HAP-1 (cell line): ENCODE measurements at regions not wholly inside any gene's neighbourhood (a gene's known extent, or its start where the extent isn't known, plus 50 kb on each side); places are given as distances from the start of the nearest gene placed in this dataset.
"Not testable (repeated sequence)": the region's sequence is repeated elsewhere in the genome, so short reads cannot be mapped to it uniquely, and the experiment has no call there.

Experiments used
- DNase-seq, 2 experiments: peaks; one replicate each; pipeline ENCODE4 v3.0.0-alpha.2; 2016 to 2020; ENCODE audit warnings: low spot score in 2 of 2
- H3K27me3 ChIP-seq: fragments of 250-450 bp; sonication (Bioruptor Pico); 2 replicates; pipeline ENCODE4 v1.5.1; 2020; ENCODE audit warnings: low read depth, mild to moderate bottlenecking, moderate library complexity
- H3K36me3 ChIP-seq: fragments of 250-450 bp; sonication (Bioruptor Pico); replicated peaks from 2 replicates; pipeline ENCODE4 v1.5.1; 2020; ENCODE audit warnings: mild to moderate bottlenecking
- H3K4me1 ChIP-seq: fragments of 250-450 bp; sonication (Bioruptor Pico); 2 replicates; pipeline ENCODE4 v1.5.1; 2020; ENCODE audit warnings: mild to moderate bottlenecking
- H3K4me3 ChIP-seq: fragments of 250-450 bp; sonication (Bioruptor Pico); 2 replicates; pipeline ENCODE4 v1.5.1; 2020; ENCODE audit warnings: mild to moderate bottlenecking, moderate library complexity
- H3K9me3 ChIP-seq: fragments of 250-450 bp; sonication (Bioruptor Pico); 2 replicates; pipeline ENCODE4 v1.5.1; 2020; ENCODE audit warnings: mild to moderate bottlenecking, moderate library complexity
- in situ Hi-C: fragments of 300-500 bp; cut with MboI; formaldehyde crosslinking; loops from 3 replicates; pipeline ENCODE4 v1.14.3; 2020; ENCODE audit warnings: low sequenced_read_pairs, inconsistent platforms, mixed read lengths

DNA sequence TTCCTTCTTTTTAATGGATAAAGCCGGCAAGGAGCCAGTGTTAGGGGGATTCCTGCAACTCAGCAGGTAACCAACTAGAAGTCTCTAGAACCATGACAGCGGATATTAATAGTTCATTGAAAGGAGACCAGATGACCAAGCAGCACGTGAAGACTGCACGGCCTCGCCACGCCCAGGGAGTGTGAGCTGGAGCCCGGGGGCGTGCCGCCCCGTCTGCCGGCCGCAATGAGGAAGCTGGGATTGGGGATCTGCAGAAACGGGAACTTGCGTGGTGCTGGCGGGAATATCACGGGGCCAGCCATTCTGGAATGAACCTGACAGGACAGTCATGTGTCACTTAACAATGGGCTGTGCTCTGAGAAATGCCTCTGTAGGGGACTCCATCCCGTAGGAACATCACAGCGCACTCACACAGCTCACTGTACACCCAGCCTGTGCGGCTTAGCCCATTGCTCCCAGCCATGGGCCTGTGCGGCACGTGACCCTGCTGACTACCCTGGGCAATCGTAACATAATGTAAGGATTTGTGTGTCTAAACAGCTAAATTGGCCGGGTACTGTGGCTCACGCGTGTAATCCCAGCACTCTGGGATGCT lies 4092.8 kb upstream of the TPTE start:
- DNase-seq, H3K4me3 ChIP-seq, H3K9me3 ChIP-seq, H3K4me1 ChIP-seq, in situ Hi-C loops, H3K36me3 ChIP-seq, H3K27me3 ChIP-seq: not testable (repeated sequence)

DNA sequence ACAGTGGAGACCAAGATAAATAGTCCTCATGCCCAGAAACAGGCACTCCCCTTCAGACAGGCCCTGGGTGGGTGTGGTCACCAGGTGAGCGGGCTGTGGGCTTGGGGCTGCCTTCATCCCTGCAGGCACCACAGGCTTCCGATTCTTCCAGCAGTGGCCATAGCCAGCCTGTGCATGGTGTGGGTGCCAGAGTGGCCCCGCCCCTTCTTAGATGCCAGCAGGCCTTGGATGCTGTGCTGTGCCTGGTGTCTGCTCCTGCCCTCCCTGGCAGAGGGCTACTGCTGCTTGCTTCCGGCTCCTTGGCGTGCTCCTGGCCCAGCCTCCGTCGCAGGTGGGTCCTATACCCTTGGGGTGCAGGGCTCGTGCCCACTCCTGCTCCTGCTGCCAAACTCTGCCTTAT lies 4091.5 kb upstream of the TPTE start:
- H3K27me3 ChIP-seq, H3K36me3 ChIP-seq, in situ Hi-C loops, DNase-seq, H3K4me1 ChIP-seq, H3K4me3 ChIP-seq, H3K9me3 ChIP-seq: not testable (repeated sequence)

DNA sequence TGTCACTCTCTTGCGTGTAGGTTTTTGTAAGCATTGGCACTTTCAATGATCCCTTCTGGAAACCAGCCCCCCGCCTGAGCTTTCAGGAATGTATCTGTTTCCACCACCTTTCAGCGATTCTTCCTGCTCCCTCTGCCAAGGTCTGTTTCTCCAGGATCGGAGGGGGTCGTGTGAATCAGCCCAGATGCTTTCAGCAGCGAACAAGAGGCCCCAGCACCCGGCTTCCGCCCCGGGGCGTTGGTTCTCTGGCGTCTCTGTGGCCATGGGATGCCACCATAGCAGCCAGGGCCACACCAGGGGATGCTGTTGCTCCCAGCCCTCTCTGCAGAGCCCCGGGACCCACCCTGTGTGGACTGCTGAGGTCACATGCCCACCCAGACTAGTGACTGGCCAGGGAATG lies 4088.2 kb upstream of the TPTE start:
- H3K27me3 ChIP-seq, DNase-seq, H3K4me1 ChIP-seq, H3K4me3 ChIP-seq, H3K9me3 ChIP-seq, in situ Hi-C loops, H3K36me3 ChIP-seq: not testable (repeated sequence)

DNA sequence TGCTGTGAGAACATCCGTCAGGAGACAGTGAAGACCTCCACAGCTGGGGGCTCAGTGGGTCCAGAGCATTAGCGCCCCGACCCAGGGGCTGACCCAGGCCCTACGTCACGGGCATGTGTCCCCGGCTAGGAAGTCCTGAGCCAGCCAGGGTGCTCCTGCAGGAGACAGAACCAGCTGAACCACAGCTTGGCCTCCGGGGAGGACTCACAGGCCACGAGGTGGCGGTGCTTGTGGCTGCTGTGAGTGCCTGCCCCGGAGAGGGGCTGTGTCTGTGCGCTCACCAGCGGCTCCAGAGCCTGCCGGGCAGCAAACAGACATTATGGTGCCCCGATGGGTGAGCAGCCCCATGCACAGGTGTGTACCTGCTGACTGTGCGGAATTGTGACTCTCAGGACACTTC lies 4085.2 kb upstream of the TPTE start:
- H3K4me3 ChIP-seq, H3K36me3 ChIP-seq, H3K9me3 ChIP-seq, in situ Hi-C loops, H3K27me3 ChIP-seq, H3K4me1 ChIP-seq, DNase-seq: not testable (repeated sequence)

DNA sequence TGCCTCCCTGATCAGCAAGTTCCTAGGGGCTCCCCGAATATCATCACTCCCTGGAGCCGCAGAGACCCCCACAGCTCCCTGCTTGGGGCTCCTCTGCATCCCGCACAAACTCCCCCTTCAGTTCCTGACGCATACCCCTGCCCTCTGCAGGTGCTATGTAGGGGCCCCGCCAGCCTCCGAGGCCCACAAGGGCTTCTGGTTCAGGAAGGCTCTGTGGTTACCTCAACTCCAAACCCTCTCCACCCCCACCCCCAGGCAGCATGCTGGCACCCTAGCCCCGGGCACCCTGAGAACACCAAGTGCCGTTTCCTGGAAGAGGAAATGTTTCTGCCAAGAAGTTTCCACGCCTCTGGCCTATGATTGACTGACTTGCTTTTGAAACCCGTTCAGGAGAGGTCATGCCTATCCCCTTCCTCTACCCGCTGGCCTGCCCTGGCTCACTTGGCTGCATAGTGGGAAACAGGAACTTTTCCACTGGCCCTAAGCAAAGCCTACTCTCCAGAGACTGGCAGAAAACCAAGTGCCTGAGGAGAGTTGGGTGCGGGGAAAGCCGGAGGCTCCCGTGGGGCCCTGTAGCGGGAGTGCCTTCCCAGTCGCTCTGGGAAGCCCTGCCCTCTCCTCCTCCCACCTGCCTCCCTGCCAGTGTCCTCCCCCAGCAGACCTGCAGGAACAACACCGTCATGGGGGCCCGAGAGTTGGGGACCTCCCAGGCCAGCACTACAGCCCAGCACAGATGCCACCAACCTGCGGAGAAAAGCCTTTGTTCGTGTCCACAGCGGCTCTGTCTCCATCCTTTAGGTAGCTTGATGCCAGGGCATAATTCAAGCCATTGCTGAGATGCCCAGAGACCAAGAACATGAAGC lies 4084.2 kb upstream of the TPTE start:
- DNase-seq, H3K27me3 ChIP-seq, H3K9me3 ChIP-seq, in situ Hi-C loops, H3K4me3 ChIP-seq, H3K4me1 ChIP-seq, H3K36me3 ChIP-seq: not testable (repeated sequence)

DNA sequence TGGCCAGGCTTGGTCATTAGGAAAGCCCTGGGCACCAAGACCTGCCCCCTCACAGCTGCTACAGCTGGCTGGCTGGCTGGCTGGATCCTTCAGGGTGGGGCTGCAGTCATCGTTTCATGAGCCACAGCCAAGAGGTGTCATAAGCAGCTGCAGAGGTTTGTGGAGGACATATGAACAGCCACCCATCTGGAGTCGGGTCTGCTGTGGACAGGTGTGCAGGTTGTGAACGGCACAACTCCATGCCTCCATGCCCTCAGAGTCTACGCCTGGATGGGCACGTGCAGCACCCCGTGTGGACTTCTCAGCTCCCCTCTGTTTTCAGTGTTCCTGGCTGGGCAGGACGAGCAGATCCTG lies 4083.6 kb upstream of the TPTE start:
- H3K27me3 ChIP-seq, H3K4me3 ChIP-seq, in situ Hi-C loops, H3K36me3 ChIP-seq, H3K4me1 ChIP-seq, H3K9me3 ChIP-seq, DNase-seq: not testable (repeated sequence)

DNA sequence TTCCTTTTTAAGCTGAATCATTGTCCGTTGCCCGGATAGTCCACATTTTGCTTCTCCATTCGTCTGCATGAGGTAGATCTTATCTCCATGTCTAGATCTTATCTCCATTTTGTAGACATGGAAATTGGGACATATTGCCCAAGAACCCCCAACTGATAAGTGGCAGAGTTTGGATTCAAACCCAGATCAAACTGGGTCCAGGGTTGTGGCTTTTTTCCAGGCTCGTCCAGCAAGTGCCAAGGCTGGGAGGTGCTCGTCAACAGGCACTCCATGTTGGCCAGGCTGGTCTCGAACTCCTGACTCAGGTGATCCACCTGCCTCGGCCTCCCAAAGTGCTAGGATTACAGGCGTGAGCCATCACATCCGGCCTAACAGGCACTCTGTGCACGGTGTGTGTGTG lies 4082.3 kb upstream of the TPTE start:
- H3K36me3 ChIP-seq, in situ Hi-C loops, H3K4me1 ChIP-seq, H3K4me3 ChIP-seq, DNase-seq, H3K9me3 ChIP-seq, H3K27me3 ChIP-seq: not testable (repeated sequence)

DNA sequence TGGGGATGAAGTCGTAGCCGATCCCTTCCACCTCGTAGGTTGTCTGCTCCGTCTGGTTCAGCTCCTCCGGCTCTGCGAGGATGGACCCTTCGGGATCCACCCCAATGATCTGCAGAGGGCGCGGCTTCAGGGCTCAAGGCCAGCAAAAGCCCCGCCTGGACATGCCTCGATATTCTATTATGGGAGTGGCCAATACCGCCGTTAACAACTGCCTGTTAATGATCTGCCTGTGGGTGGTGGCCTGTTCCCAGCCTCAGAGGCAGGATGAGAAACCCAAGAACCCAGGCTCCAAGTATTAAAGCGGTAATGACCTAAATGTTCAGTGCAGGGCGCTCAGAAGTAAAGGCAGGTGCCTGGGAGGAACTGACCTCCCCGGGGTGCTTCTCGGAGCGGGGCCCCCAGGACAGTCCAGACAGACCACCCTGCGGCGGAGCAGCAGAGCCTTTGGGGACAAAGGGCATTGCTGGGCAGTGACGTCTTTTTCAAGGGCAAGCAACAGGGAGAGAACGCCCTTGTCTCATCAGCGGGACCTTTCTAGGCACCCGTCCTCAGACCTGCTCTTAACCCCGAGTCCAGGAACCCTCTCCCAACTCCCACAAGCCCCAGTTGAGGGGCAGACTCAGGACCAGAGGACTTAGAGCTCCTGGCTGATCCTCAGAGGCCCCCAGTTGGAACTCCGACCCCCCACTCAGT lies 4066.6 kb upstream of the TPTE start:
- H3K4me3 ChIP-seq, in situ Hi-C loops, DNase-seq, H3K4me1 ChIP-seq, H3K36me3 ChIP-seq, H3K27me3 ChIP-seq, H3K9me3 ChIP-seq: not testable (repeated sequence)

DNA sequence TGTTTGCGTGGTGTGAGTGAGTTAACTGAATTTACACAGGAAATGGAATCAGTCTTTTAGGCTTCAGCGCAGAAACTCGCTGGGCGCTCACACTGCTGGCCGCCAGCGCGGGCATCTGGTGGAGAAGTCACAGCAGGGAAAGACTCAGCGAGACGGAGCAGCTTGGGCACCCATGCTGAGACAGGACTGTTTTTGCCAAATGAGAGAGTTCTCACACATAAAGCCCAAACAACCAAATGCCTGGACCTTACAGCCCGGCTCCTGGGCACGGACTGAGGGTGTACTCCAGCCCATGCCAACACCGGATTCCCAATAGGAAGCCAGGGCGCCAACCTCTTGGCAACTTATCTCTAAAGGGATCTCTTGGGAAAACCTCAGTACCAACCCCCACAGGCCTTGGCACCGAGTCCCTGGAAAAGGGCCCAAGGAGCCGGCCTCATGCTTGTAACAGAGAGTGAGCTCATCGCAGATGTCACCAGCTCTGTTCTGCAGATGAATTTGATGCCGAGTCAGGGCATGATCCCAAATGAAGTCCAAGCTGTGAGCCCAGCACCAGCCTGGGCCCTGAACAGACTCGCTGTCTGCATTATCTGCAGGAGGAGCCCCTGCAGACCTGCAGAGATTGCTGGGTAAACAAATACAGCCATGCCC lies 4065.2 kb upstream of the TPTE start:
- H3K36me3 ChIP-seq, H3K4me3 ChIP-seq, DNase-seq, H3K9me3 ChIP-seq, H3K4me1 ChIP-seq, H3K27me3 ChIP-seq, in situ Hi-C loops: not testable (repeated sequence)

DNA sequence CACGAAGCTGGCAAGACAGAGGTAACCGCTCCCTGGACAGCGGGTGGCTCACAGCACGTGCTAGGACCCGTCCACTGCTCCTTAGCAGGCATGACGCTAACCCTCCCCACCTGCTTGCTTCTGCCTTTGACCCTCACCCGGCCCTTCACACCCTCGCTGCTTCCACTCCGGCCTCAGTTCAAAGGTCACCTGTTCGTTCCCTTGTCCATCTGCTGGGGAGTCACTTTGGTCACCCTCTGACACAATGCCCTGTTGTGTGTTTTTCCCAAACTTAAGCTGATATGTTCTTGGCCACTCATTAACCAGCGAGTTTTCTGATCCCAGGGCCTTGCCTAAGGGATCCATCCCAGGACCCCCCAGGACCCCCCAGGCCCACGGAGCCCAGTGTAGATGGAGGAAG lies 4061.6 kb upstream of the TPTE start:
- H3K9me3 ChIP-seq, H3K4me1 ChIP-seq, H3K27me3 ChIP-seq, in situ Hi-C loops, H3K4me3 ChIP-seq, H3K36me3 ChIP-seq, DNase-seq: not testable (repeated sequence)

DNA sequence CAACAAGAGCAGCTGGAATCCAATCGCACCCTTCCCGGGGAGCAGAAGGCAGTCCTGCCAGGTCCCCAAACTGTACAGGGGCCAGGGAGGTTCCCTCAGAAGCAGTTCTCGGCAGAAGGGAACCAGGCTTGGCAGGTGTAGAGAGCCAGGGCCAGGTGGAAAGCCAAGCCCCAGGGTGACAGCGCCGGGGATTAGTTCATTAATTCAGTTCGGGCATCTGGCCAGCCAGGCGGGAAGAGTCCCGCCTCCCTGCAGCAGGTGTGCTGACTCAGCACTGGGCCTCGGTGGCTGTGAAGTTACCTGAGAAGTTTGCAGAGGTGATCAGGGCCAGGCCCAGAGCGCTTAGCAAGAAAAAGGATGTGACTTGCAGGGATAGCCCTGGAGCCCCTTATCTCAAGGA lies 4060.0 kb upstream of the TPTE start:
- H3K27me3 ChIP-seq, H3K36me3 ChIP-seq, H3K4me3 ChIP-seq, DNase-seq, in situ Hi-C loops, H3K9me3 ChIP-seq, H3K4me1 ChIP-seq: not testable (repeated sequence)

DNA sequence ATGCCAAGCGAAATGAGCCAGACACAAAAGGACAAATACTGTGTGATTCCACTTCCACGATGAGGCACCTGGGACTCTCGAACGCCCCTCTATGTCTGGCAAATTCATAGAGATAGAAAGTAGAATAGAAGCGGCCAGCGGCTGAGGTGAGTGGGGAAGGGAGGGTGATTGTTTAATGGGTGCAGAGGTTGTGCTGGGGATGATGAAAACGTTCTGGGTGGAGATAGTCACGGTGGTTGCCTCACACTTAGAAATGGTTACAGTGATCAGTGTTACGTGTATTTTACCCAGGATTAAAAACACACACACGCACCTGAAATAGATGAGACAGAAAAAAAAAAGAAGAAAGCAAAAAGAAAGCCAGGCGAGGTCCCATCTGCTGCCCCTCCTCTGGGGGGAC lies 4057.0 kb upstream of the TPTE start:
- H3K9me3 ChIP-seq, H3K27me3 ChIP-seq, DNase-seq, H3K36me3 ChIP-seq, H3K4me3 ChIP-seq, in situ Hi-C loops, H3K4me1 ChIP-seq: not testable (repeated sequence)

DNA sequence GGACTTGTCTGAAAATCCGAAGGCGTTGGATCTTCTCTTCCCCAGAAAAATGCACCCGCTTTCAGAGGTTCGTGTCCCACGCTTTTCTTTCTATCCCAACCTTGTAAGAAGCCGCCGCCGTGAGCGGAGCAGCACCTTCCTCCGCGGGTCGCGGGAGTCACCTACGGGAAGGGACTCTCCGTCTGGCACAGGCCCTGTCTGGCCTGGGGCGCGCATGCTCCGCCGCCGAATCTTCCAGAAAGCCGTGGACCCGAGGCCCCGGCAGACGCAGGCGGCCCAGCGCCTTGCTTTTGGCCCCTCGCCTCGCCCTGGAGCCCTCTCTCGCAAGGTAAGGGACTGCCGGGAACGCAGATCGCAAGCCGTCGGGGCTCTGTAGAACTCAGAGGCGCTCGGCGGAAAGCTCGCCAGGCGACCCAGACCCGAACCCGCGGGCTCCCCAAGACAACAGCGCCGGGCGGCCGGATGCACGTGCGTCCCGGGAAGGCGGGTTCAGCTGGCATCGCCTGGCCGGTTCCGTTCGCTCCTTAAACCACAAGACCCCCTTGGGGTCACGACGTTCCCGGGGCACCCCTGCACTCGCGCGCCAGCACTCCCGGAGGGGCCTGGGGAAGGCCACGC lies 4055.2 kb upstream of the TPTE start:
- DNase-seq, H3K4me3 ChIP-seq, in situ Hi-C loops, H3K27me3 ChIP-seq, H3K9me3 ChIP-seq, H3K36me3 ChIP-seq, H3K4me1 ChIP-seq: not testable (repeated sequence)

DNA sequence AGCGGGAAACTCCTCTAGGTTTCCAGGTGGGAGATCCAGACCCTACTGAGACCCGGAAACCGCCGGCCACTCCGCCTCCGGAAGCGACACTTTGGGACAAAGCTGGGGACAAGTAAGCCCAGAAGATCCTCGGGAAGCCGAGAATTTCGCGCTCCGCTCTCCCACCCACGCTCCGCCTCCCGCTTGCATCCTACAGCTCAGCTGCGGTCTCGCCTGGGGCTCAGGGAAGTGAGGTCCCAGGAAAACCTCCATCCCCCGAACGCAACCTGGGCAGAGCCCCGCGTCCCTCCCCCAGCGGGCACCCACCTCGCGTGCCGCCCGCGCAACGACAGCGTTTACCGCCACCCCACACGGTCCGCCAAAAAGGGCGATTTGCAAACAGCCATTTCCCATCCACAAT lies 4054.7 kb upstream of the TPTE start:
- H3K4me3 ChIP-seq, DNase-seq, in situ Hi-C loops, H3K36me3 ChIP-seq, H3K9me3 ChIP-seq, H3K4me1 ChIP-seq, H3K27me3 ChIP-seq: not testable (repeated sequence)
